CD4-positive, alpha-beta T cell treated with Interleukin-12 subunit alpha and Interleukin-12 subunit beta, for 1 hour (primary cell): ENCODE measurements at regions not wholly inside any gene's neighbourhood (a gene's known extent, or its start where the extent isn't known, plus 50 kb on each side); places are given as distances from the start of the nearest gene placed in this dataset.

ENCODE experiments used
- DNase-seq: peaks from one replicate; pipeline ENCODE4 v3.0.0-alpha.2; 2020

DNA sequence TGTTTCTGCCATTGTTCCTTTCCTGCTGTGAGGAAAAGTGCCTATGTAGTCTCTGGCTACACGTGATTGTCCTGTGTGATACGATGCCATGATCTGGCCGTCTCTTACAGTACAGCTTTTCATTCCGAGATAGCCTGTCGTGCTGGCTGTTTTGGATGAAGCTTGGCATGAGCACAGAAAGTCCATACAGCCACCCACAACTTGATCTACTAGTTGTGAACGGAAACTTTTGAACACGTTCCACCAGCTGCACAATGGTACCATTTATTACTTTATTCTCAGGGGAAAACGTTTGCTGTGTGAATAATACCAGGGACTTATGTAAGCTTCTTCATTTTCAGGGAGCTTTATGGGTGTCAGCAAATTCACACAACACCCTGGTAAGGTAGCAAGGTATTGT, 217.6 kb upstream of the ANKRD55 start:
- no peak for DNase-seq

DNA sequence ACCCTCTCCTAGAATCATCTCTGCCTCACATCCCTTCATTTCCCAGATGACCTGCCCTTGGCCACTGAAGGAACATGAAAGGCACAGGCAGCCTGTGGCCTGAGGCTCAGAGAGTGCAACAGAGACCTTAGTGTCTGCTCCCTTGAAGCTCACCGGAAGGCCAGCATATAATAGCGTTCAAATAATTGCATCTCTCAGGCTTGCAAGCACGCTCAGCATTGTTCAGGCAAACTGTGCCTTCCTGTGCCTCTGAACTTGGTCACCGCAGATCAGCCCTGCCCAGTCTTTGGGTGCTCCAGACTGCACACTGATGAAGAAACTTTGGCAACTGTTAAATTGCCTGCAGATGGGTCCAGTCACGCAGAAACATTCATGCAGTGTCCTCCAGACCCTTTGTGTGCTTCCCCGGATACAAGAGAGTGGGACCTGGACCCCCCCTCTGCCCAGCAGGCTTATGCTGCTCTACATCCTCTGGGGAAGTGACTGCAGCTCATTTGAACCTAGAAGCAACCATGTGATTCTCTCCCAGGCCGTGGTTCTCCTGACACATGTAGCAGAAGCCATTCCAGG, 216.0 kb upstream of the ANKRD55 start:
- DNase-seq = no peak

DNA sequence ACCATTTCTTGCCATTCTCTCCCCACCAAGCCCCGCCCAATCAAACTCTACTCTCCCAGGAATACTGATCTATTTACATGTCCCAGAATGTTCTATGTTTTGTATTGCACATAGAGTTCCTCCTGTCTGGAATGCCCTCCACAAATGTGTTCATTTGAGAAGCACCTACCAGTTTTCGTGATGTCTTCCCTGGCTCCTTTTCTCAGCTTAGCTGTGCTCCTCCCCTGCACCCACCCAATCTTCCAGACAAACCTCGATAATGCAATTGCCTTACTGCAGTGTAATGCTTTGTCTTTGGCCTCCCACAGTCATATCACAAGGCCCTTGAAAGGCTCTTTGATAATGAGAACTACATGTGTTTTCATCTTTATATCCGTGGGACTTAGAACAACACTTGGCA, 214.5 kb upstream of the ANKRD55 start:
- no peak for DNase-seq

DNA sequence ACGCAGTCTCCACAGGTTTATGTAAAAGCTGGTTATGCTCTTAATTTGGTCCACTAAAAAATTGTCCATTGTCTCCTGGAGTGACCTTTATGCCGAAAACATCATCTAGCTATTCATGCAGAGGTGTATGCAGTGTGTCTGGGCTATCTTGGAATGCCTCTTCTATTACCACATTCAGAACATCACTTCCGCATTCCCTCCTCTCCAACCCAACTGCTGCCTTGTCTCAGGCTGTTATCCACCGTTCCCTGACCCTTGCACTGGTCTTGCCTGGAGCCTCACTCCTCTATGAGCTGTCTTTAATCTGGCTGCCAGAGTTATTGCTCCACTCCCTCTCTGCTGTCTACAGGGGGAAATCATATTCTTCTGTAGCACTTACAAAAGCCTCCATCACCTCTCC, 214.1 kb upstream of the ANKRD55 start:
- DNase-seq = no peak

DNA sequence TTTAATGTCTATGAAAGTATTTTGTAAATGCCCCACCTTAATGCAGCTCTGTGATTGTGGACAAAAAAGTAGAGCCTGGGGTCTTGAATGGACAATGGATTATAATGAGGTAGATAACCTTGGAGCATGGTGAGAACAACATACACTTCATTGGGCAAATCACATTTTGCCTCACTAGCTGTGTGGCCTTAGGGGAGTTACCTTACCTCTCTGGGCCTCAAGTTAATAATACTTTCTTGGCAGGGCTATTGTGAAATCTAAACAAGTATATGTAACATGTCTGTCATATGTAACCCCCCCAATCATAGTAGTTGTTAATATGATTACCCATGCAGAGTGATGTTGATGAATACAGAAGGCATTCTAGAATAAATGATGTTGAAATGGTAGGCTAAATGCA, 213.6 kb upstream of the ANKRD55 start:
- no peak for DNase-seq

DNA sequence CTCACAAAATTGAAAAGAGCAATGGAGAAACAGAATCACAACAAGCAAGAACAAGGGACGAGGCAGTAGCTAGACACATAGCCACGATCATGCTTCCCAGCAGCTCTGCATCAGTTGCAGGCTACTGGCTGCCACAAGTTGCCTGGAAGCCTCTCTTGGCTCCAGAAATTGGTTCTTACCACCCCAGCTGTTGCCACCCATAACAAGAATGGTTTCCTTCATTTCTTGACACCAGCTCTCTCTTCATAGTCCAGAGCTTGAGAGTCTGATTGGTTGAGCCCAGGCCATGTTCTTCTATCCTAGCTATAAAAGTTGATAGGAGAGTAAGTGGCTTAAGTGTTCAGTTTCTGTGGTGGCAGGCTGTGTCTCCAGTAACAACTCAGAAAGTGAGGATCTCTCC, 210.7 kb upstream of the ANKRD55 start:
- DNase-seq = no peak

DNA sequence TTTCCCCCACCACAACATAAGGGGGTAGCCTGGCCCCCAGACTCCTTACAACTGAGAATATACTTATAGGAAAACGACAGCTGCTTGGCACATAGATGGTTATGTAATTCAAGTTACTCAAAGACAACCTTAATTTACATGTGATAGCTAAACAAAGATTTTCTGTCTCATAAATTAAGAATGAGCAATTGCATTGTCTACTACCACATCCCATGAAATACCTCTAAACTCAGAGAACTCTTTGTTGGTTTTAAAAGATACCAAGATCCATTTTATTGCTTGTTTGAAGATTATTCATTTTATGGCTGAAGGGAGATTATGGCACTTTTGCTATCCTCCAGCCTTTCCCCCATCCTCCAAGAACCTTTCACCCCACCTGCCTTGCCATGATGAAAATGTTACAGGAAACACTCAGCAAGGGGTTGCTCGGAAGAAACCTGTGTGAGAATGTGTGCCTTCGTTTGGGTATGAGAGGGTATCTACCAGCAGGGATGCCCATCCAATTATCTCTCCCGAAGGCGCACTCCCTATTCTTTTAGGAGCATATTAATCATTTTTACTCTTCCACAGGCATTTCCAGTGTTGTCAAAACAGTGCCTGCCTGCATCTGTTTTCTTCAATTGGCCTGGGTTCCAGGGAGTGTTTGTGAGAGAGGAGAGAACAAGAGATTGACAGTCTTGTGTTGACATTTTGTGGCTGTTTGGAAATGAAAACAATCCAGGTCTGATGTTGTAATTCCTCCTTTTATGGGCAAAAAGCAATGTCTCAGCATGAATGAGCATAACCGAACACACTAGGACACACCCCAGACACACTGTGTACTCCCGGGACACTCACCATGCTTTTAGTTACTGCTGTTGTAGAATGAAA, 208.0 kb upstream of the ANKRD55 start:
- no peak for DNase-seq

DNA sequence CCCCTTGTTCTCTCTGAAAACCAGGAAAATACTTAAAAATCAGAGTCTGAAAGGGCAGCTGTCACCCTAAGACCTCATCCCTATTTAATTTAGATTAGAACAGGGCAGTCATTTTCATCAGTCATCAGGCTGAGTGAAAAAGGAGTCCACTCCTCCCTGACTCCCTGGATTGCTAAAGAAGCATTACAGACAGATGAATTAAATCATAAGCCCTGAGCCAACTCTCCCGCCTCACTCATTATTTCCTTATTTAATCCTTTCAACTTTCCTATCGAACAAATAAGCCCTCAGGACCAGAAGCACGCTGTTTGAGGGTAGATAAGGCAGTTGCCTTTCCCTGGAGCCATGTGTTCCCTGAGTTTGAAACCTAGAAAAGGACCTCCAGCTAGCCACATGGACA, 201.9 kb upstream of the ANKRD55 start:
- no peak for DNase-seq

DNA sequence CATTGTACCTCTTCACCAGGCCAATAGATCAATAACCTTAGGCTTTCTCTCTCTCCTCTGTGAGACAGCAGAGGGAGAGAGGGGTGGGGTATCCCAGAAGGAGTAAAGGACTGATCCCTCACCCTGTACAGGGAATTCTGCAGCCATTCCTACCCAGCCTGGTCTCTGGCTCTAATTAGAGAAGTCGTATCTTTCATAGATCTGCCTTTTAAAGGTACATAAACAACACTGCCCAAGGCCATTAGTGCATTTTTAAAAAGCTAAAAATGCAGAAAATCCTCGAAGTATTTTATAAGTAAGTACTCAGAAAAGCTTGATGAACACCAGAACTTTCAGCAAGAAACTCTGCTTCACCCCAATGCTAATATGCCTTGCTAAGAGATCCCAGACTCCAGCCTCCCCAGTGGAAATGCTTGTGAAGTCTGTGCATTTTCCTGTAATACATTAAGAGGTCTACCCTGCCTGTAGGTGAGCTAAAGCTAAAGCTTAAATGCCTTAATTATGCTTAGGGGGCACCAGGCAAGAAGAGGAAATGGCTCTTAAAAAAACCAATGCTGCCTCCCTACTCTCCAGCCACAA, 200.0 kb upstream of the ANKRD55 start:
- DNase-seq = no peak

DNA sequence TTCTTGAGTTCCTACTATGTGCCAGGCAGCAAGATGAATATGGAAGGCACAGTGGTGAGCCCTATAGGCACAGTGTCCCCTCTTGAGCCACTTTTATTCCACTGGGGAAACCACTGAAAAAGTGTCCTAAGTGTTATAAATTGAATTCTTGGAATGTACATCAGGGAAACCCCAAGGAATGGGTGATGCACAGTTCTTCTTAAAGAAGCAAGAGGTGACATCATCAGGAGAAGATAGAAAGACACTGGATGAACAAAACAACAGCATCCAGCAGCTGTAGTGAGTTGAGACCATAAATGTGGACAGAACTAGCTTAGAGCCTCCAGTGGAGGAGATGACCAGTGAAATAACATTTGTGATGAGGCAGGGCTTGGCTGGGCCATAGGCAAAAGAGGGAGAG, 199.2 kb upstream of the ANKRD55 start:
- DNase-seq = no peak

DNA sequence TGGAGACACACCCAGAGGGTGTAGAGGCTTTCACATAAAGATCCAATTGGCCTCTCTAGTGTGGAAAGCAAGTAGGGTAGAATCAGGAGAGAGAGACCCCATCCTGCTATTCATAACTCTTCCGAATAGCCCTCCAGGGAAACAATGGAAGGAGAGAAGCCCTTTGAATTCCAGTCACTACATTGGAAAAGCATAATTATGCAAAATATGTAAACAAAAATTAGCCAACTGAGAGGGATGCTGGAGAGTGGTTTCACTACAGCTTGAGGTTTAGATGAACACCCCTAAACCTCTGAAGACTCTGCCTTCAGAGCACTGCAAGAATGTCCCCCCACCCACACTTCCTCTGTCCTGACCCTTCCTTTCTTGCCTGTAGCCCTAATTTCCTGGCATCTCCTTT, 197.3 kb upstream of the ANKRD55 start:
- DNase-seq = no peak

DNA sequence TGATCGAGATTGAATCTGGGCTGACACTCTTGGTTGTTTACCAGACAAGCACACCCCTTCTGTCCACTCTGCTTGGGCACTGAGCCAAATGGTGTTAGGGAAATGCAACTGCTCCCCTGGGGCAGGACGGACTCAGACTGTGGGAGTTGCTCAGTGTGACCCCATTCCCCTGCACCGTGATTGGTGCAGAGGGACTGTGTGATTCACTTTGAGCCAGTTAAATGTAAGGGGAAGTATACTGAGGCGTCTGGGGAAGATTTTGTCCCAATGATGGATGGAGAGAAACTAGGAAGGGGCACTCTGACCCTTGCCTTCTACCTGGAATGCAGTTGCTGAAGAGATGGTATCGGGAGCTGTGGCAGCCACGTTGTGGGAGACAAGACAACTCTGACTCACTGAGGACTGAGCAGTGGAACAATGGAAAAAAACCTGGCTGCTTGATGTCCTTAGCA, 196.0 kb upstream of the ANKRD55 start:
- DNase-seq = no peak

DNA sequence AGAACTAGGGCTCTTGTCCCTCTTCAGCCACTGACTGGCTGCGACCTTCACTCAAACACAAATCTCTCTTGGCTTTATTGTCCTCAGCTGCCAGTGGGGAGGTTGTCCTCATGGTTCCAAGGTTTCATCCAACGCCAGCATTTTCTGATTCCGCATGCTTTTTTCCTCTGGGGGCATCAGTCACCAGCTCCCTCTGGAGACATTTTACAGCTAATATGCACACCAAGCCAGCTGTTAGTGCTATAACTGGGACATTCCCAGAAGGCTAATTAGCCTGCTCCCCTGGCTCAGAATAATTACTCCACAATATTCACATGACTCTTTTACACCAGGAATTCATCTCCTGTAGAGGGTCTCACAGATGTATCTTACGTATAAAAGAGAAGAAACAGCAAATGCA, 193.6 kb upstream of the ANKRD55 start:
- no peak for DNase-seq

DNA sequence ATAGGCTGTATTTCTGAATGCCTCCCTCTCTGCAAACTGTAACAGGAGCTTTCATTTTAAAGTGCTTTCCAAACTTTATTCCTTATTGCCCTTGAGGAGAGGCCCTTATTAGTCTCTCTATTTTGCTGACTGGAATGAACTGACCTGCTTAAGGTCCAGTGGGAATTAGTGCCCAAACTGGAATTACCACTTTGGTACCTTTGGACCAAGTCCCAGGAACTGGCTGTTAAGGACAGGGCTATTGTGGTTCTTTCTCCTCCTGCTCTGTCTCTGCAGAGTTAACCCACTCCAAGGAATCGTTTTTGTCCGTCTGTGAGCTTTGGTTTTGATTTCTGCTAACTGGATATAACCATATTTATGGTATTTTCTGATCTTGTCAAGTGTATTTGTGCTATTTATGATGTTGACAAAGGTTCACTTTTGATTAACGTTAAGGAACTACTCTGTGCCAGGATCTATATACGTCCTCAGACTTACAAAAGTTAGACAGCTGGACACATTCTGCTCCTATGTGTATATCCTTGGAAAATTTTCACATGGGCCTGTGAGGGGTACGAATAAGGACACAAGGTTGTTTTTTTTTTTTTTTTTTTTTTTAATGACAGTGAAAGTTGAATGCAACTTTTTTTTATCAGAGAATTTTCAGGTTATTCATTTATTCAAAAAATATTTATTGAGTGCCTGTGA, 189.1 kb upstream of the ANKRD55 start:
- DNase-seq = no peak

DNA sequence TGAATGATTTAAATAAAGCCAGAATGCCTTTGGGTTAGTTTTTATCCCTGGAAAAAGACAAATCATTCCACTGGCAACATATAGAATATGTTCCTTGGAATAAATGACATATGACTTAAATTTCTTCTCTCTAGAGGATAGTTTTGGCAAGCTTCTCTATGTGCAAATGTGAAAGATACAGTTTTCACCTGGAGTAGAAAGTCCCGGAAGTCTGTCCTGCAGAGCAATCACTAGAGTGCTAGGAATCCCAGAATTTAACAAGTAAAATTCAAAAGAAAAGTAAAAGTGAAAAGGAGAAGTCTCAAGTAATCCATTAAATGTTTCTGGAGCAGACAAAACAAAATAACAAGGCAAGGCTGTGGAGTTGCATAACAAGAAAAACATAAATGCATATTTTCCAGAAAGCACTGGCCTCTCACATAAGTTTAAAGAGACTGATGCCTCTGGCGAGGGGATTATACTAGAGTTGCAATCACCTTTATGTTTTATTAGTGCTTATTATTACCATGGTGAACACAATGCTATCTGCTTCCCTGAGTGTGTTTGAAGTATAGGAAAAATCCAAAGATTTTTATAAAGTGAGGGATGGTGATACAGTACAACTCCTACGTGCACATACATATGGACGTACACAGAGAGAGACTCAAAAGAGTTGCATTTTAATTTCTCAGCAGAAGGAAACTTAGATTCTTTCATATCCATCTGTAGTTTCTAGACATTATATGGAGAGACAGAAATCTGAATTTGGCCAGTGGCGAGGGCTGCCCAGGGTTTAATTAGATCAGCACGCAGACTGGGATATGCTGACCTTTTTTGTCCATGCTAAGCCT, 188.3 kb upstream of the ANKRD55 start:
- no peak for DNase-seq

DNA sequence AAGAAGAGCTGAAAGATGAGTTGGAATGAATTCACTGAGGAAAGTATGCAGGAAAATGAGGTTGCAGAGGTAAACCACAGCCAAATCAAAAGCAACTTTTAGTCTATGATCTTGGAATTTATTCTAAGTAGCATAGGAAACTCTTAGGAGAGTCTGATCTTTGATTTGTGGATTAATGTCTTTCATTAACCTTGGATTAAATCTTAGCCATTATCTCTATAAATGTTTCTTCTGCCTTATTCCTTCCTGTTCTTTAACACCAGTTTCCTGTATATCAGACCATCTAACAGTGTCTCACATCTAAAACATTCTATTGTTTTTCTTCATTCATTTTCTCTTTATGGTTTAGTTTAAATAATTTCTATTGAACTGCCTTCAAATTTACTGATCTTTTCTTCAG, 187.2 kb upstream of the ANKRD55 start:
- DNase-seq = no peak

DNA sequence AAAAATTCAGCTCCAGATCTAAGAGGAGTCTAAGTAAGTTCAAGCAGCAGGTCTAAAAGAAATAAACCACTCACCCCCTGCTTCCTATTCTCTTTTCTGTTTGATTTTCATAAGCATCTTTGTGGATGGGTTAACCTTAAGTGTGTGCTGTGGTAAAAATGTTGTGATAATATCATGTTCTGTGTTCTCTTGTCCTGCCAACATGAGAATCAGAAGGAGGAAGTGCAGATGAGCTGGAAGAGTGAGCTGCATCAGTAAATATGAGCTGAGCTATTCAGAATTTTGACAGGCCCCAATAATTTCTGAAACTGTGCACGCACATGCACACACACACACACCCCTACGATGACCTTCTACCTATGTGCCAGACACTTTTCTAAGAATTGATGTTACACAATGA, 186.5 kb upstream of the ANKRD55 start:
- no peak for DNase-seq

DNA sequence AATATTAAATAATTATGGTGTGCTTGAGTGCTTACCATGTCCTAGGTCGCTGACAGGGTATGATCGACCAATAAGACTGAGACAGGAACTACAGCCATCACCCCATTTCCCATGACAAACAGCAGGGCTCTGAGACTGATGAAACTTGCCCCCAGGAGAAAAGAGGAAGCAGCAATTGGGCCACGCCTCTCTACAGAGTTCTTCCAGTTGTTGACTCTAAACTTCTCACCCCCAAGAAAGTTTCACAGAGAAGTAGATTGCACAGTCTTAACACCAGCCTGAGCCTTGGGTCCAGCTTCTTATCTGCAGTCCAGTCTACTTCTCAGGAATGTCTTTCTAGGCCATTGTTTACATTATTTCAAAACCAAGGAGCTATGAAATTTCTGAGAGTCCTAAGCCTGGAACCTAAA, 182.2 kb upstream of the ANKRD55 start:
- peak; percentile 21 for DNase-seq

DNA sequence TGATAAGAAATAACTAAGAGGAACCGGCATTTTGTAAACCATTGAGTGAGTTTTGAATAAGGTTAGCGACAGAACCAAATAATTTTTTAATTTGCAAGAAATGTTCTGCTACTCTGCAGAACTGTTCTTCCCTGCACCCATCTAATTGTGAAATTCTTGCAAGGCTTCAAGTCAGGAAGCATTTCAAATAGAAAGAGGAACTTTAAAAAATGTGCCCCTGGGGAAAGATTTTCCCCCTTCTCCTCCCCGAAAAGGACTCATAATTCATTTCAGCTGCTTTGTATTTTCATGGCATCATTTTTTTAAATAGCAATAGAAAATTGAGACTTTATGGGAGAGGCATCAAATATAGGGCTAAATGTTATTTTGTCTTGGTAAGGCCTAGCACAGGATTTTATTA, 180.9 kb upstream of the ANKRD55 start:
- peak; percentile 8 for DNase-seq

DNA sequence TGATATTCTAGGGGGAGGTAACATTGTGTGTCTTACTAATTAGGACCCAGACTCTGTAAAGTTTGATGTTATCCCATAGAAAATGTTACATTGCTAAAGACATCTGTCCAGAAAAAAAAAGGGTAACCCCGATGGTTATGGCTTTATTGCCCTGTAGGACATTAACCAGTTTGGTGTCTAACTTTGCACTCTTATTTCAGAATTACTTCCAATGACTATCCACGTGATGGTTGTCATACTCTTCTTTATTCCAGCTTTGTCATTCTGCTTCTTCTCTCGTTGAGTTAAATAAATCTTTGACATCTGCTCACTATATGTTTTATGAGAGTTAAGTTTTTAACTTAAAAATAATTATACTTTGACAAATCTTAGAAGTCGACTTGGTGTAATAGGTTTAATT, 180.4 kb upstream of the ANKRD55 start:
- no peak for DNase-seq

DNA sequence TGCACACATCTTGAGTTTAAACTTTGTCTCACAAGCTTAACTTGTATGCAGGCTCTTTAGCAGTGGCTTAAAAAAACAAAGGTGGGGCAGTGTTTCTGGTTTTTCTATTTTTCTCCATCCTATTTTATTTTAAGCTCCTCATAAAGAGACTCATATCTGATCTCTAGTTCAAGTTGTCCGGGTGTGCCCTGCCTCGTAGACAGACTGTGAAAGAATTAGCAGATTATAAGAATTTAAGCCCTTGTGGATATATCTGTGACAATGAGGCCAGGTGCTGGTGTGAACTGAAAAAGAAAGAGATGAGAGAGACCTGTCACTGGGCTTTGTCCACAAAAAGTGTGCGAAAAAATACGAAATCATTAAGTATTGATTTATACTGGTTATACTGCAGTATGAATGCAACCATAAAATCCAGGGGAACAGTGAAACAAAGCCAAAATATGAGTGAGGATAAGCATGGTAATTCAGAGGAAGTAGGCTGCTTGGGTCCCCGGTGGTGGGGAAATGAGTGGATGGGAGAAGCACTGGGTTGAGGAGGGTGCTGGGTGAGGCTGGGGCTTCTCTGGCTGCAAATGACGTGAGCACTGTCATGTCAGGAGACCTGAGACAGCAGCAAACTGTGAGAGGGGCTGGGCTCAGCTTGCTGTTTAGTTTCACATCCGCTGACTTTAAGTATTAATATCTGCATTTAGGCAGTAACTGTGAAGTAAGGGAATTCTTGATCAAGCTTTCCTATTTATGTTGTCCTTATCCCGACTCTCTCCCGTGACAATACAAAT, 179.7 kb upstream of the ANKRD55 start:
- peak; percentile 15 for DNase-seq

DNA sequence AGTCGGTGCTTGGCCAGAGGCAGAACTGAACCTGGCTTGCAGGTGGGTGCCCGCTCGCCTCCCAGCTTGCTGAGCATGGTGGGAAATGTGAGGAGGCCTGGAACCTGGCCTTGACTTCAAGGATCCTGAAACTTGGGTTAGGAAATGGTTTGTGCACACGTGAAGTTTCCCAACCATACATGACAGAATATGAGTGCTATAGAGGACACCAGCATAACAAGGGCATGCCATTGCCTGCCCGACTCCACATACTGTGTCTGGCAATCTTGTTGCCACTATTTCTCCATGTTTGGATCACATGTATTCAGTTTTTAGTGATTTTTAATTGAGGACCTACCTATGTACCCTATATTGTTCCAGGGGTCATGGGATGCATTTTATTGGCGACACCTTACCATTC, 177.6 kb upstream of the ANKRD55 start:
- no peak for DNase-seq
